ENCODE measurements at regions not wholly inside any gene's neighbourhood (a gene's known extent, or its start where the extent isn't known, plus 50 kb on each side); places are given as distances from the start of the nearest gene placed in this dataset.

DNA sequence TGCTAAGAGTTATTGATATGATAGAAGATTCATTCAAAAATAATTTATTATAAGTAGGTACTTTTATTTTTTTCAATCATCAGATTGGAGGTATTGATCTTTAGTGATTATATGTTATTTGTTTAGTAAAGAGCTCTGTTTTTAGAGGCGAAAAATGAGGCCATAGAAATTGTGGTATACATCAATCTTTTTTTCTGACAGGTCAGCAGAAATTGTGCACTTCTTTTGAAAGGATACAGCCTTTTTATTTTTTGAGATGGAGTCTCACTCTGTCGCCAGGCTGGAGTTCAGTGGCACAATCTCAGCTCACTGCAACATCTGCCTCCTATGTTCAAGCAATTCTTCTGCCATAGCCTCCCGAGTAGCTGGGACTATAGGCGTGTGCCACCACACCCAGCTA, 292.1 kb downstream of the BAMBI start:
- Histone ChIP-seq H3K4me2 (ENCODE audit: insufficient read depth, low read length) (no peak overlapping the region), H3K4me1 (ENCODE audit: insufficient read depth, low read length) (peaks cover 11% of the 10 kb centered on the region), H3K27ac (ENCODE audit: low read depth, low read length) (no peak overlapping the region), H3K4me3 (ENCODE audit: insufficient read depth, low read length) (no peak overlapping the region), H3K79me2 (ENCODE audit: insufficient read depth, low read length) (no peaks in the 10 kb centered on the region), H4K20me1 (ENCODE audit: insufficient read depth, low read length) (no peaks in the 10 kb centered on the region), H3K9me3 (ENCODE audit: low read depth, low read length) (no peaks in the 10 kb centered on the region), H3K27me3 (ENCODE audit: insufficient read depth, low read length) (no peaks in the 10 kb centered on the region), H3K36me3 (ENCODE audit: insufficient read depth, low read length) (no peaks in the 10 kb centered on the region), H2AFZ (ENCODE audit: low read length) (no peak overlapping the region)
- DNase-seq (ENCODE audit: insufficient read length, low spot score, missing footprints), result no peak
- TF ChIP-seq, protein P1, sequence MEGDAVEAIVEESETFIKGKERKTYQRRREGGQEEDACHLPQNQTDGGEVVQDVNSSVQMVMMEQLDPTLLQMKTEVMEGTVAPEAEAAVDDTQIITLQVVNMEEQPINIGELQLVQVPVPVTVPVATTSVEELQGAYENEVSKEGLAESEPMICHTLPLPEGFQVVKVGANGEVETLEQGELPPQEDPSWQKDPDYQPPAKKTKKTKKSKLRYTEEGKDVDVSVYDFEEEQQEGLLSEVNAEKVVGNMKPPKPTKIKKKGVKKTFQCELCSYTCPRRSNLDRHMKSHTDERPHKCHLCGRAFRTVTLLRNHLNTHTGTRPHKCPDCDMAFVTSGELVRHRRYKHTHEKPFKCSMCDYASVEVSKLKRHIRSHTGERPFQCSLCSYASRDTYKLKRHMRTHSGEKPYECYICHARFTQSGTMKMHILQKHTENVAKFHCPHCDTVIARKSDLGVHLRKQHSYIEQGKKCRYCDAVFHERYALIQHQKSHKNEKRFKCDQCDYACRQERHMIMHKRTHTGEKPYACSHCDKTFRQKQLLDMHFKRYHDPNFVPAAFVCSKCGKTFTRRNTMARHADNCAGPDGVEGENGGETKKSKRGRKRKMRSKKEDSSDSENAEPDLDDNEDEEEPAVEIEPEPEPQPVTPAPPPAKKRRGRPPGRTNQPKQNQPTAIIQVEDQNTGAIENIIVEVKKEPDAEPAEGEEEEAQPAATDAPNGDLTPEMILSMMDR (IDR thresholded peaks at IDR 0.05; ENCODE audit: extremely low read depth, low read depth, low read length), result no peak

GRCh38 chr10:28970231-28970630, 292.9 kb downstream of the BAMBI start:
- H3K79me2 ChIP-seq (ENCODE audit: insufficient read depth, low read length), result no peaks in the 10 kb centered on the region
- H2AFZ ChIP-seq (ENCODE audit: low read length), result peak overlapping the region; percentile 81
- peak; percentile 67 for DNase-seq (ENCODE audit: insufficient read length, low spot score, missing footprints)
- peak overlapping the region; percentile 26 for H3K4me2 ChIP-seq (ENCODE audit: insufficient read depth, low read length)
- no peaks in the 10 kb centered on the region for H3K27me3 ChIP-seq (ENCODE audit: insufficient read depth, low read length)
- H3K9me3 ChIP-seq (ENCODE audit: low read depth, low read length), result no peaks in the 10 kb centered on the region
- H3K36me3 ChIP-seq (ENCODE audit: insufficient read depth, low read length), result no peaks in the 10 kb centered on the region
- no peak overlapping the region for H3K4me3 ChIP-seq (ENCODE audit: insufficient read depth, low read length)
- no peaks in the 10 kb centered on the region for H4K20me1 ChIP-seq (ENCODE audit: insufficient read depth, low read length)
- H3K4me1 ChIP-seq (ENCODE audit: insufficient read depth, low read length), result peaks cover 11% of the 10 kb centered on the region
- TF ChIP-seq, protein P1 (IDR thresholded peaks at IDR 0.05; ENCODE audit: extremely low read depth, low read depth, low read length), result no peak
- H3K27ac ChIP-seq (ENCODE audit: low read depth, low read length), result peak overlapping the region; percentile 6

DNA sequence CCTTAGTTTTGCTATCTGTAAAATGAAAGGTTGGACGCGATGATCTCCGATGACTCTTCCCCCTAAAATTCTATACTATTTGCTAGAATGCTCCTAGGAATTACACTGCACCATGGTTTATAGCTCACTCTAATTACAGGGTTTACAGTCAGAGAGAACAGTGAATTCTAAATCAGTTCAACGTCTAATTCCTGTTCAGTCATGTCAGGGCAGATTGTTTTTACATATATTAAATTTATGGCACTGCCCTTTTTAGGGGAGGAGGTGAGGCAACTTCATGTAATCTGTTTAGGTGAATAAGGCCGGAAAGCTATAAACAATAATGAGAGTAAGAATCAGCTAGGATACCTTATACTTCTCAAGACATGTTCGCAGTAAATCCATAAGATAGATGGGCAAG, 293.9 kb downstream of the BAMBI start:
- TF ChIP-seq, protein P1 (IDR thresholded peaks at IDR 0.05; ENCODE audit: extremely low read depth, low read depth, low read length), result no peak

DNA sequence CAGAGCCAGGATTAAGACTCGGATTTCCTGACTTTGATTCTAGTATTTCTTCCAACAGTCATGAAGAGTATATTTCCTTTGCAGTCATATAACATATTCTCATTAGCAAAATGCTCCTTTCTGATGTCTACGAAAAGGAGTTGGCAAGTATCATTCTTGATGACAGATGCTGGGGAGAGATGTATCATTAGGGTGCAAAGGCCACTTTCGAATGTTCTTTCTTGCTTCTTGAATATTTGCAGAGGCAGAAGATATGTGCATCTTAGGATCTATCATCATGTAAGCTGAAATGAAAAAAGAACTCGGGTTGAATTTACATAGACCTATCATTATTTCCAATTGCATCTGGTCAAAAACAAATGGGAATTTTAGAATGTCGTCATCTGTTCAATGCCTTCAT, 294.4 kb downstream of the BAMBI start:
- H4K20me1 ChIP-seq (ENCODE audit: insufficient read depth, low read length), result no peaks in the 10 kb centered on the region
- no peak overlapping the region for H3K27ac ChIP-seq (ENCODE audit: low read depth, low read length)
- H3K36me3 ChIP-seq (ENCODE audit: insufficient read depth, low read length), result no peaks in the 10 kb centered on the region
- no peaks in the 10 kb centered on the region for H3K9me3 ChIP-seq (ENCODE audit: low read depth, low read length)
- no peak overlapping the region for H3K4me3 ChIP-seq (ENCODE audit: insufficient read depth, low read length)
- H3K79me2 ChIP-seq (ENCODE audit: insufficient read depth, low read length), result no peaks in the 10 kb centered on the region
- no peak for DNase-seq (ENCODE audit: insufficient read length, low spot score, missing footprints)
- no peak overlapping the region for H3K4me2 ChIP-seq (ENCODE audit: insufficient read depth, low read length)
- TF ChIP-seq, protein P1 (IDR thresholded peaks at IDR 0.05; ENCODE audit: extremely low read depth, low read depth, low read length), result no peak
- no peaks in the 10 kb centered on the region for H3K27me3 ChIP-seq (ENCODE audit: insufficient read depth, low read length)
- no peak overlapping the region for H2AFZ ChIP-seq (ENCODE audit: low read length)
- H3K4me1 ChIP-seq (ENCODE audit: insufficient read depth, low read length), result peaks cover 15% of the 10 kb centered on the region

More for the DNA sequence above, 293.9 kb downstream of the BAMBI start:
- DNase-seq (ENCODE audit: insufficient read length, low spot score, missing footprints), result no peak
- Histone ChIP-seq H3K36me3 (ENCODE audit: insufficient read depth, low read length) (no peaks in the 10 kb centered on the region), H3K27me3 (ENCODE audit: insufficient read depth, low read length) (no peaks in the 10 kb centered on the region), H3K4me2 (ENCODE audit: insufficient read depth, low read length) (no peak overlapping the region), H4K20me1 (ENCODE audit: insufficient read depth, low read length) (no peaks in the 10 kb centered on the region), H3K27ac (ENCODE audit: low read depth, low read length) (no peak overlapping the region), H3K4me3 (ENCODE audit: insufficient read depth, low read length) (no peak overlapping the region), H3K9me3 (ENCODE audit: low read depth, low read length) (no peaks in the 10 kb centered on the region), H3K4me1 (ENCODE audit: insufficient read depth, low read length) (peaks cover 15% of the 10 kb centered on the region), H2AFZ (ENCODE audit: low read length) (peak overlapping the region; percentile 81), H3K79me2 (ENCODE audit: insufficient read depth, low read length) (no peaks in the 10 kb centered on the region)

All from osteoblast (primary cell).